LNCaP clone FGC (cell line): ENCODE measurements at regions not wholly inside any gene's neighbourhood (a gene's known extent, or its start where the extent isn't known, plus 50 kb on each side); places are given as distances from the start of the nearest gene placed in this dataset.
A peak's percentile ranks its signal among the peaks of the same experiment; 100 is the strongest.
"Not testable (repeated sequence)": the region's sequence is repeated elsewhere in the genome, so short reads cannot be mapped to it uniquely, and the experiment has no call there.

Experiments
- DNase-seq: peaks from one replicate; pipeline ENCODE4 v3.0.0-alpha.2; 2011; ENCODE audit warnings: low read depth
- H3K4me3 ChIP-seq: 2 replicates; pipeline ENCODE4 v1.5.1; 2011; ENCODE audit warnings: mild to moderate bottlenecking, low read depth, low read length, control low read depth
- CTCF ChIP-seq: IDR thresholded peaks from 2 replicates; pipeline ENCODE4 v1.5.1; 2012; ENCODE audit warnings: mild to moderate bottlenecking; ENCODE audit not compliant: control insufficient read depth, insufficient read depth; ENCODE audit errors: extremely low read depth

GRCh38 chrX:88024022-88024421 is 506.4 kb downstream of the KLHL4 start:
- no peak for TF ChIP-seq CTCF
- H3K4me3 ChIP-seq, result no peak overlapping the region
- DNase-seq, result no peak

- TF ChIP-seq CTCF, result no peak
- no peak for DNase-seq
- H3K4me3 ChIP-seq, result no peak overlapping the region
These were observed 554.9 kb downstream of the KLHL4 start for GRCh38 chrX:88072339-88073030.

- no peak overlapping the region for H3K4me3 ChIP-seq
- no peak for DNase-seq
- TF ChIP-seq CTCF, result no peak
These were observed 584.4 kb downstream of the KLHL4 start for GRCh38 chrX:88101968-88102367.

- DNase-seq, result no peak
- no peak overlapping the region for H3K4me3 ChIP-seq
- peak; percentile 40; the same call in 1 of the 2 replicates for TF ChIP-seq CTCF
These were observed 611.3 kb upstream of the CPXCR1 start for GRCh38 chrX:88135735-88136134.

GRCh38 chrX:88136328-88136727 is 610.7 kb upstream of the CPXCR1 start:
- DNase-seq, result no peak
- no peak overlapping the region for H3K4me3 ChIP-seq
- TF ChIP-seq CTCF, result no peak

- DNase-seq, result no peak
- no peak overlapping the region for H3K4me3 ChIP-seq
- no peak for TF ChIP-seq CTCF
These were observed 600.4 kb upstream of the CPXCR1 start for GRCh38 chrX:88146577-88146976.

- no peak overlapping the region for H3K4me3 ChIP-seq
- DNase-seq, result no peak
- TF ChIP-seq CTCF, result no peak
These were observed 576.5 kb upstream of the CPXCR1 start for GRCh38 chrX:88170553-88170952.

- DNase-seq, H3K4me3 ChIP-seq: not testable (repeated sequence)
These were observed 573.0 kb upstream of the CPXCR1 start for GRCh38 chrX:88173932-88174440.
